ENCODE measurements at regions not wholly inside any gene's neighbourhood (a gene's known extent, or its start where the extent isn't known, plus 50 kb on each side); places are given as distances from the start of the nearest gene placed in this dataset.

DNA sequence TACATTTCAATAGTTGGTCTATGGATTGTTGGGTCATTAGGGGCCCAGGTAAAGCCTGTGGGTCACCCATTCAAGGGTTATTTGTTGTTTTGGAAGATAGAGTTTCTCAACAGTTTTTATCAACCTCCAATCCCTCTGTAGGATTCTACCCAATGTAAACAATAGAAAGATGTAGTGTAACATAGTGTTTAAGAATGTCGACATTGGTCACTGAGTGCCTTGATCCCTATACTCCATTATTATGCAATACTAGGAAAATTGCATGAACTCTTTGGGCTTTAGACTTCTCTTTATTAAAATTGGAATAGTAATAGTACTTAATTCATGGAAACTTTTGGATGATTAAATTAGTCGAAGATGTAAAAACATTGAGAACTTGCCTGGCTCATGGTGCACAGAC, 292.1 kb downstream of the GPD2 start:
- TF ChIP-seq, protein P1, sequence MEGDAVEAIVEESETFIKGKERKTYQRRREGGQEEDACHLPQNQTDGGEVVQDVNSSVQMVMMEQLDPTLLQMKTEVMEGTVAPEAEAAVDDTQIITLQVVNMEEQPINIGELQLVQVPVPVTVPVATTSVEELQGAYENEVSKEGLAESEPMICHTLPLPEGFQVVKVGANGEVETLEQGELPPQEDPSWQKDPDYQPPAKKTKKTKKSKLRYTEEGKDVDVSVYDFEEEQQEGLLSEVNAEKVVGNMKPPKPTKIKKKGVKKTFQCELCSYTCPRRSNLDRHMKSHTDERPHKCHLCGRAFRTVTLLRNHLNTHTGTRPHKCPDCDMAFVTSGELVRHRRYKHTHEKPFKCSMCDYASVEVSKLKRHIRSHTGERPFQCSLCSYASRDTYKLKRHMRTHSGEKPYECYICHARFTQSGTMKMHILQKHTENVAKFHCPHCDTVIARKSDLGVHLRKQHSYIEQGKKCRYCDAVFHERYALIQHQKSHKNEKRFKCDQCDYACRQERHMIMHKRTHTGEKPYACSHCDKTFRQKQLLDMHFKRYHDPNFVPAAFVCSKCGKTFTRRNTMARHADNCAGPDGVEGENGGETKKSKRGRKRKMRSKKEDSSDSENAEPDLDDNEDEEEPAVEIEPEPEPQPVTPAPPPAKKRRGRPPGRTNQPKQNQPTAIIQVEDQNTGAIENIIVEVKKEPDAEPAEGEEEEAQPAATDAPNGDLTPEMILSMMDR (conservative IDR thresholded peaks at IDR 0.05 in 1 of 2, IDR thresholded peaks at IDR 0.05 in 1 of 2; ENCODE audit: low read depth in 1 of 2, low read length in 2 of 2) = no peak
- TF ChIP-seq EZH2 (IDR thresholded peaks at IDR 0.05; ENCODE audit: low read length, missing control alignments) = no peak

All from fibroblast of lung (primary cell).